Stimulated activated CD8-positive, alpha-beta memory T cell treated with anti-CD3 and anti-CD28 coated beads, Interleukin-4, amount 100 ng/mL, for 48 hours (primary cell): ENCODE measurements at regions not wholly inside any gene's neighbourhood (a gene's known extent, or its start where the extent isn't known, plus 50 kb on each side); places are given as distances from the start of the nearest gene placed in this dataset.

Experiments
- DNase-seq: peaks from one replicate; pipeline ENCODE4 v3.0.0-alpha.2; 2020

DNA sequence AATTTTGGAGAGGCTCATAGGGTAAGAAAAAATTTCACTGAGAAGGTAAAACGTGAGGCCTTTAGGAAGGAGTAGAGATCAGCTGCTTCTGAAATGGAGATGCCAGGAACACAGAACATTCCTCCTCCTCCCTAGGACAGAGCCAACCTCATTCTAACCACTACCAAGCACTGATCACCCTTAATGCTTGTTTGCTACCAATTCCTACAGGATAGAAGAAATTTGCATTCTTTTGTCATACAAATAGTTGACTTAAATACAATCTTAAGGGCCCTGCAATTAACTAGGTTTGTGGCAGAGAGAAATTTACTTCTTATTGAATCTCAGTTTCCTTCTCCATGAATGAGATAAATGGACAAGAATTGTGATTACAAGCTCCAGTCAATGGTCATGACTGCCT lies 780.2 kb upstream of the WWC1 start:
- DNase-seq: no peak

GRCh38 chr5:167512111-167512510 lies 779.3 kb upstream of the WWC1 start:
- DNase-seq: no peak

- no peak for DNase-seq
Observed at GRCh38 chr5:167513381-167513780, 778.1 kb upstream of the WWC1 start.

- no peak for DNase-seq
Observed at GRCh38 chr5:167514461-167514860, 777.0 kb upstream of the WWC1 start.

DNA sequence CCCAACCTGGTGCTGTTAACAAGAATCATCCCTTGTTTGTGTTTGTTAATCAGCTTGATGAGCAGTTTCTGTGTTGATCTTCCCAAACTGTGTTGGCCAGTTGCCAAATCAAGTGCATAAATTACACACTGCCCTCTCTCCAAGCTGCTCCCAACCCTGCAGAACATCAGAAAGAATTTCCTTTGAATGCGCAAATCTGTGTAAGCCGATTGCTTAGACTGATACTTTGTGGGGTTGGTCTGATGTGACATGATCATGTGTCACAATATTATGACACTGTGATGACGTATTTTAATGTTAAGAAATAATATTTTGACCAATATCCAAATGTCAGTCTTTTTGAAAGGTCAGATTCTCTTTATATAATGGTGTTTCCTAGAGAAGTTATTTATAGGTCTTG lies 766.4 kb upstream of the WWC1 start:
- DNase-seq: no peak

DNA sequence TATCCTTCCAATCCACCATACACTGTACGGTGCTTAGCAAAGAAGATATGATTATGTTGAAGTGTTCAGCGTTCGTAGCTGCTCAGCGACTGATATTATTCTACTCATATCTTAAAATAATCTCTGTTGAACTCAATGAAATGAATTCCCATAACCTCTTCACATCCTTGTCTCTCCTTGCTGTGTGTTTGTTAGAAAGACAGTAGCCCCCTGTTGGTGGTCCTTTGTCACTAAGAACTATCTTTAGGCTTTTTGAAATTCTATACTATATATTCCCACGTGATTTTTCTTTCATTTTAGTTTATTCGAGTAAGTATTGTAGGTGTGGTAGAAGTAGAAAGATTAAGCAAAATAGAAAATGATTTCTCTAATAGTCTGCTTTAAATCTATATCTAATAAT lies 762.8 kb upstream of the WWC1 start:
- no peak for DNase-seq

- no peak for DNase-seq
Observed at GRCh38 chr5:167530548-167530947, 760.9 kb upstream of the WWC1 start.

GRCh38 chr5:167533814-167534795 lies 757.3 kb upstream of the WWC1 start:
- no peak for DNase-seq

- DNase-seq: no peak
Observed at GRCh38 chr5:167539747-167540146, 751.7 kb upstream of the WWC1 start.

DNA sequence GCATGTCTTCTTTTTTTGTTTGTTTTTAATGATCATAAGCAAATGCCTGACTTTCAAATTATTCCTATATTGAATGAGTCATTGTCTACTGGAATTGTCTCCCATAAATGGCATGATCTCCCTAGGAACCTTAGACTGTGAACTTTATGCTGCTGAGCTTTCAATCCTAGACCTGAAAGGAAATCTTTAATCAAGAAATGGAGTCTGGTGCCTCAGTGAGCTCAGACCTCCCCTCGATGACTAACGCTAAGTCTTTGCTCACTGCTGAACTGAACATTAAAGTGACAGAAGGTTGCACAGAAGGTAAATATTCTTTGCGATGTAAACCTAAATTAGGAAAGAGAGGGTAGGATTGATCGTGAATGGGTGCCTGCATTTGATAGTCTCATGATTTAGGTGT lies 745.2 kb upstream of the WWC1 start:
- DNase-seq: no peak

DNA sequence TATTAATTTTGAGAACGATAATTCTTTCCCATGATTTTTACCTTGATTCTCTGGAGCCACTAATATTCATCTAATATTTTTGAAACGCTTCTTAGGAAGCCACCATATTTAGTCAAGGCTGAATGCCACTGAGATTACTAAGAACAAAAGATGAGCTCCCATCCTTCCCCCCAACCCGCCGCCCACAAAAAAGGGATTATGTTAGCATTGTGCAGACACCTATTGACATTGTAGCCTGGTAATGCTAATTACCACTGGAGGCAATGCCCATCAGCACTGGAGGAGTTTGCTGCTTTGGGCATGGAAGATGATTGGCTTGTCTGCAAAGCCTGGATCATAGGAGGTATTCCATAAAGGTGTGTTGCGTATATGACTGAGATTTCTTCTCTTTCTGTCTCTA lies 739.1 kb upstream of the WWC1 start:
- DNase-seq: no peak

DNA sequence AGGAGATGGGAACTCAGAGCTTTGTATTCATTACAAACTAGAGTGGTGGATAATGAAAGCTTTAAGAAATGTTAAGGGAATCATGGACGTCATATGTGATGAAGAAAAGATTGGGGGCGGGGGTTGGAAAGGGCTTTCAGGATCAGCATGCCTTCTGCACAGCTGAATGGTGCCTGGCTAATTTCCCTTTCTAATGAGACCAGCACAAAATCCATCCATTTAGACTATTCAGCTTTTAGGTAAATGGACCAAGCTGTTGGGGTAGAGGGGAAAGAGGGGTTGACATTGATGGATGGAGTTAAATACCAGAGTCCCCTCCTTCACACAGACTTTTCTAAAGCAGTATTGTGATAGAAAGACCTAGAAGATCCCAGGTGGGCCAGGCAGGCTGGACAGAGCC lies 737.9 kb upstream of the WWC1 start:
- DNase-seq: no peak

- no peak for DNase-seq
Observed at GRCh38 chr5:167554564-167555290, 736.7 kb upstream of the WWC1 start.

- no peak for DNase-seq
Observed at GRCh38 chr5:167555565-167556166, 735.8 kb upstream of the WWC1 start.

- no peak for DNase-seq
Observed at GRCh38 chr5:167557359-167557758, 734.1 kb upstream of the WWC1 start.

GRCh38 chr5:167561796-167562195 lies 729.6 kb upstream of the WWC1 start:
- DNase-seq: no peak

GRCh38 chr5:167564275-167564674 lies 727.2 kb upstream of the WWC1 start:
- DNase-seq: no peak

GRCh38 chr5:167565189-167565954 lies 726.1 kb upstream of the WWC1 start:
- DNase-seq: no peak

- DNase-seq: no peak
Observed at GRCh38 chr5:167570431-167570830, 721.0 kb upstream of the WWC1 start.

- no peak for DNase-seq
Observed at GRCh38 chr5:167571824-167572223, 719.6 kb upstream of the WWC1 start.

- no peak for DNase-seq
Observed at GRCh38 chr5:167573370-167574127, 717.9 kb upstream of the WWC1 start.

GRCh38 chr5:167574464-167574863 lies 717.0 kb upstream of the WWC1 start:
- DNase-seq: no peak
